ENCODE measurements at regions not wholly inside any gene's neighbourhood (a gene's known extent, or its start where the extent isn't known, plus 50 kb on each side); places are given as distances from the start of the nearest gene placed in this dataset.
A peak's percentile ranks its signal among the peaks of the same experiment; 100 is the strongest.

DNA sequence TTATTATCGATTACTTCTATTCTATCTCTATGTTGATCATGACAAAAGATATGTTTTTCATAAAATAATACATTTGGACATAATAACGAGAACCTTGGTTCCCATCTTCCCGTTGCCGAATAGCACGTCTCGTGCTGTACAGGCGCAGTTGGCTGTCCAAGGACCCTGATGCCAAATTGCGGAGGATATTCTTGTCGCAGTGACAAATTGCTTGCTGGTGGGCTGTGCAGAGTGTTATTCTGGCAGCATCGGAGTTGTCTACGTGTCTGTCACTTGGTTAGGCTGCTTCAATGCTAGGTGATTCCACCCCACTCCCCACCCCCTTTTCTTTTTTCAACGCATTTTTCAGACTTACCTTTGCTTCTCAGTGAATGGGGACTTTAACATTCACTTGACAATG is 546.8 kb downstream of the PRKD1 start:
- no peak overlapping the region for H3K4me3 ChIP-seq (ENCODE audit: low read length)
- TF ChIP-seq, protein P1, sequence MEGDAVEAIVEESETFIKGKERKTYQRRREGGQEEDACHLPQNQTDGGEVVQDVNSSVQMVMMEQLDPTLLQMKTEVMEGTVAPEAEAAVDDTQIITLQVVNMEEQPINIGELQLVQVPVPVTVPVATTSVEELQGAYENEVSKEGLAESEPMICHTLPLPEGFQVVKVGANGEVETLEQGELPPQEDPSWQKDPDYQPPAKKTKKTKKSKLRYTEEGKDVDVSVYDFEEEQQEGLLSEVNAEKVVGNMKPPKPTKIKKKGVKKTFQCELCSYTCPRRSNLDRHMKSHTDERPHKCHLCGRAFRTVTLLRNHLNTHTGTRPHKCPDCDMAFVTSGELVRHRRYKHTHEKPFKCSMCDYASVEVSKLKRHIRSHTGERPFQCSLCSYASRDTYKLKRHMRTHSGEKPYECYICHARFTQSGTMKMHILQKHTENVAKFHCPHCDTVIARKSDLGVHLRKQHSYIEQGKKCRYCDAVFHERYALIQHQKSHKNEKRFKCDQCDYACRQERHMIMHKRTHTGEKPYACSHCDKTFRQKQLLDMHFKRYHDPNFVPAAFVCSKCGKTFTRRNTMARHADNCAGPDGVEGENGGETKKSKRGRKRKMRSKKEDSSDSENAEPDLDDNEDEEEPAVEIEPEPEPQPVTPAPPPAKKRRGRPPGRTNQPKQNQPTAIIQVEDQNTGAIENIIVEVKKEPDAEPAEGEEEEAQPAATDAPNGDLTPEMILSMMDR (conservative IDR thresholded peaks at IDR 0.05; ENCODE audit: low read depth, low read length) = no peak
- no peak for DNase-seq (ENCODE audit: low read depth)

DNA sequence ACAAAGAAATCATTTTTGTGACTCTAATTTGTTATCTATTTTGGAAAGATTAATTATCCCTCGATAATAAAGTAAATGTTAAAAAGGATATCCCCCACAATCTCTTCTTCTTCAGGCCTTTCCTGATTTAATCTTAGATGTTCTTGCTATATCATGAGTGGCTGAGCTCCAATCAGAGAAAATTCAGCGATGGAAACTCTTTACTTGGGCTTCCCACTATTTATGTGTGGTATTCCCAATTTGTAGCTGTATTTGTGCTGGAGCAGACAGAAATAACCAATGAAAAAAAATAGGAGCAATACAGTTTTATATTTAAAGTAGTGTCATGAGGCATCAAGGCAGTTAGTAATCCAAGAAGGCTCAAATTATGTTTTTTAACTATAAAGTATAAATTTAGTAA is 539.1 kb downstream of the PRKD1 start:
- no peak for DNase-seq (ENCODE audit: low read depth)
- H3K4me3 ChIP-seq (ENCODE audit: low read length) = no peak overlapping the region
- TF ChIP-seq, protein P1 (conservative IDR thresholded peaks at IDR 0.05; ENCODE audit: low read depth, low read length) = no peak

DNA sequence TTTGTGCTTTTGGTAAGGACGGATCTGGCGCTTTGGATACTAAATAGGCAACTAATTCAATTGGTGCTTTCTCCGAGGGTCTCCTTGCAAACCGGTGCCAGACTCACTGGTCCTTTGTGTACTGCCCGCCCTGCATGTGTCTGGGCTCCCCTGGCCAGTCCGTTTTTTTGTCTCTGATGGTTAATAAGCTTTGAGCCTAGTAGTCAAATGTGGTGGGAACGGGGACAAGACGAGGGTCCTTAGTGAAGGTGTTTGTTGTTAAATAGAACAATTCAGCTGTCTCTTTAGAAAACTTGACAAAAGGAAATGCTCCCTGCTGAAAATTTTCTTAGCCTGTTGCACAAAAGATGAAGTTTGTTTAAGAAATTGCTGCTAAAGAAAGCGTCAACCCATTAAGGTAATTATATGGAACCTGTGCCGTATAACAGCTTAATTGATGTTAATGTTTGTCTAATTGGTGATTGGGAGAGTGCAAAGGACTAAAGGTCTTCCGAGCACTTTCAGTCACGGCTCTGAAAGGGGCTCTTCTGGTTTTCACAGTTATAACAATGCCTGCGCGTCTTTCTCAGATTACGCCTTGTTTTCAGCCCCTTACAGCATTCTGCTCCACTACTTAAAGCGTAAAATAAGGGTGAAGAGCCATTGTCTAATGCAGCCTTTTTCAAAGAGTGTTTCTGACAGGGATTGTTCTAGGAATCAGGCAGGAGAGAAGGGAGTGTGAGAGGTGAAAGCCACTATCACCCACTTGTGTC is 537.4 kb downstream of the PRKD1 start:
- H3K4me3 ChIP-seq (ENCODE audit: low read length) = peak overlapping the region; percentile 19
- TF ChIP-seq, protein P1 (conservative IDR thresholded peaks at IDR 0.05; ENCODE audit: low read depth, low read length) = no peak
- no peak for DNase-seq (ENCODE audit: low read depth)

DNA sequence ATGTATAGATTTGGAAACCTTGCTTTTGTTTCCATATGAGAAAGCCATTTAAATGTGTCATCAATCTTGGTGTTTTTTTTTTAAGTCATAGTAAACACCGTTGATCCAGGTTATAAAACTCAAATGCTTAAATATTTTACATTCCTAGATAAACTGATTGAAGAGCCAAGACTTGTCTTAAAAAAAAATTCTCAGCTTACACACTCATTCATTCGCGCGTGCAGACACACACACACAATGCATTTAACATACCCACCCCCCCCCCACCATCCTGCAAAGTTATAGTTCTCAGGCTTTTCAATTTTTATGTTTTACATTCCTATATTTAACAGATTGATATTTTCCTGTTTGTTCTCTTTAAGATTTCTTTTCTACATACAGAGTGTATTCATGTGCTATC is 536.4 kb downstream of the PRKD1 start:
- TF ChIP-seq, protein P1 (conservative IDR thresholded peaks at IDR 0.05; ENCODE audit: low read depth, low read length) = no peak

DNA sequence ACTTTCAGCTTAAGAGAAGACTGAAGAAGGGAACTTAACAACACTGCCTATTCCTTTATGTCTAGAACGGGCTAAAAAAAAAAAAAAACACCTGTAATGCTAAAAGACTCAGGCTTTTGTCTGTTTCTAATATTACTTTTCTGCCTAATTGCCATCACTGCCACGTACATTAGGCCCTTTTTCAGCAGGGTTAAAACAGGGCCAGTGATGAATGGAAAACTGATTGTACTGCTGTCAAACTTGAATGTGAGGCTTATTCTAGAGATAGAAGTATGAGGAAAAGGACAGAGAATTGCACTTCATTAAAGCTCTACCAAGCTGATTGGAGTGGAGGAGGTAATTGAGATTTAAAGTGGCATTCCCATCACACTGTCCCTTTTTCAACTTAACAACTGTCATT is 535.8 kb downstream of the PRKD1 start:
- no peak overlapping the region for H3K4me3 ChIP-seq (ENCODE audit: low read length)
- TF ChIP-seq, protein P1 (conservative IDR thresholded peaks at IDR 0.05; ENCODE audit: low read depth, low read length) = no peak
- DNase-seq (ENCODE audit: low read depth) = no peak

More for the DNA sequence above, 536.4 kb downstream of the PRKD1 start:
- H3K4me3 ChIP-seq (ENCODE audit: low read length) = no peak overlapping the region
- no peak for DNase-seq (ENCODE audit: low read depth)

DNA sequence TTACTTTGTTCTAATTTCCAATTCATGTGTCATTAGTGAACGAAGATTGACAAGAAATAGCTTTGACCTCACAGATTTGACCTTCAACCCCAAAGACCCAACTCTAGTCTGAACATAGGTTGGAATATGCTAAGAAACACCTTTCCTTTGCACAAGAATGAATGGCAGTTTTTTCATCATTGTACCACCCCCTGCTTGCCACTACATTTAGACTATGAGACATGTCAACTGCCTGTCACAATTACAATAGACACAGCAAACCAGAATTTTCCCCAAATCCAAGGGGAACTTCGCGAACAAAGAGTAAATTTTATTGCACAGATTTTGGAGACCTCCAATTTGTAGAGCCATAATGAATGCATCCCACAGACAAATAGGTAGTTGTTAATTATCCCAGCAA is 535.4 kb downstream of the PRKD1 start:
- DNase-seq (ENCODE audit: low read depth) = no peak
- H3K4me3 ChIP-seq (ENCODE audit: low read length) = no peak overlapping the region
- TF ChIP-seq, protein P1 (conservative IDR thresholded peaks at IDR 0.05; ENCODE audit: low read depth, low read length) = no peak

DNA sequence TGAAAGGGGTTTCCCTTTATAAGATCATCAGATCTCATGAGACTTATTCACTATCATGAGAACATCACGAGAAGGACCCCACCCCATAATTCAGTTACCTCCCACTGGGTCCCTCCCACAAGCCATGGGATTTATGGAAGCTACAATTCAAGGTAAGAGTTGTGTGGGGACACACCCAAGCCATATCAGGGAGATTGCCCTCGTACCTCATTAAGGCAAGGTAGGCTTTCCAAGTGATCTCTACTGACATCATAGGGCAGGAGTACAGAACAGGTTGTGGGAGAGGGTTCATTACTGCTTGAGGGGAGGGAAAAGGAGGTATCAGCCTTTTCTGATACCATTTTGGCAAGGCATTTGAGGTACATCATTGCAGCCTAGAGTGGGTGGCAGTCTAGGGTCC is 524.6 kb downstream of the PRKD1 start:
- no peak overlapping the region for H3K4me3 ChIP-seq (ENCODE audit: low read length)
- DNase-seq (ENCODE audit: low read depth) = no peak
- TF ChIP-seq, protein P1 (conservative IDR thresholded peaks at IDR 0.05; ENCODE audit: low read depth, low read length) = no peak

All from retinal pigment epithelial cell (primary cell).